Astrocyte of the cerebellum (primary cell): ENCODE measurements at regions not wholly inside any gene's neighbourhood (a gene's known extent, or its start where the extent isn't known, plus 50 kb on each side); places are given as distances from the start of the nearest gene placed in this dataset.

Experiments
- DNase-seq: peaks from one replicate; pipeline ENCODE4 v3.0.0-alpha.2; 2011; ENCODE audit warnings: low read depth
- H3K4me3 ChIP-seq: 2 replicates; pipeline ENCODE4 v1.5.1; 2011; ENCODE audit warnings: mild to moderate bottlenecking, low read depth, low read length, moderate library complexity
- in situ Hi-C: cut with HindIII; loops from 2 replicates; pipeline ENCODE4 v1.10.0; 2017; ENCODE audit warnings: low sequenced_read_pairs
- TF ChIP-seq, protein P1 (sequence below): IDR thresholded peaks from 2 replicates; pipeline ENCODE4 v1.5.1; 2012; ENCODE audit warnings: low read length, low read depth, moderate library complexity, mild to moderate bottlenecking; ENCODE audit errors: missing control alignments

DNA sequence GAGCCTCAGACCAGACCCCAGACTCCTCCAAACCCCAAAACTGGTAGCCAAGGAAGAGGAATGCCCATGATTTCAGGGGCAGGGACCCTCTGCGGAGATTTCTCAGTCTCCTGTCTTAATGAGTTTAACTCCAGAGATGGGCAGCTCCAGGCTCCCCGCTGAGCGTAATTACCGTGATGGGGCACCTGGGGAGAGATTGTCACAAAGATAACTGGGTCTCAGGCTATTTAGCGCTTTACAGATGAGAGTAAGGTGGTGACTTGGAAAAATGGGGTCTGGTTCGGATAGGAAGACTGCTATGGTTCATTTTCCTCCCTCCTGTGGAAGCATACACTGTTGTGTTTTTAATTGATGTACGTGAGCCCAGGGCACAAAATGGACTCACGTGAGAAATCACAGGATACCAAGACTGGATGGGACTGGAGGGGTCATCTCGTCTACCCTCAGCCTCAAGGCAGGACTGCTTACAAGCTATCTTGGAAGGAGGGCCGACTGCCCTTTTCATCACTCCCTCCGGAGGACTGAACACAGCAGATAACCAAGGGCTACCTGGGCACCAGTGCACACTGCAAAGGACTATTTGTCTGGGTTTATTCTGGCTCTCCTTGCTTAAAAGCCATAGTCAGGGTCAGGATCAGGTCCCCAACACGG lies 427.8 kb downstream of the ZNF521 start:
- in situ Hi-C loops, result no loop called here
- TF ChIP-seq, protein P1, sequence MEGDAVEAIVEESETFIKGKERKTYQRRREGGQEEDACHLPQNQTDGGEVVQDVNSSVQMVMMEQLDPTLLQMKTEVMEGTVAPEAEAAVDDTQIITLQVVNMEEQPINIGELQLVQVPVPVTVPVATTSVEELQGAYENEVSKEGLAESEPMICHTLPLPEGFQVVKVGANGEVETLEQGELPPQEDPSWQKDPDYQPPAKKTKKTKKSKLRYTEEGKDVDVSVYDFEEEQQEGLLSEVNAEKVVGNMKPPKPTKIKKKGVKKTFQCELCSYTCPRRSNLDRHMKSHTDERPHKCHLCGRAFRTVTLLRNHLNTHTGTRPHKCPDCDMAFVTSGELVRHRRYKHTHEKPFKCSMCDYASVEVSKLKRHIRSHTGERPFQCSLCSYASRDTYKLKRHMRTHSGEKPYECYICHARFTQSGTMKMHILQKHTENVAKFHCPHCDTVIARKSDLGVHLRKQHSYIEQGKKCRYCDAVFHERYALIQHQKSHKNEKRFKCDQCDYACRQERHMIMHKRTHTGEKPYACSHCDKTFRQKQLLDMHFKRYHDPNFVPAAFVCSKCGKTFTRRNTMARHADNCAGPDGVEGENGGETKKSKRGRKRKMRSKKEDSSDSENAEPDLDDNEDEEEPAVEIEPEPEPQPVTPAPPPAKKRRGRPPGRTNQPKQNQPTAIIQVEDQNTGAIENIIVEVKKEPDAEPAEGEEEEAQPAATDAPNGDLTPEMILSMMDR, result no peak
- no peak overlapping the region for H3K4me3 ChIP-seq
- no peak for DNase-seq

DNA sequence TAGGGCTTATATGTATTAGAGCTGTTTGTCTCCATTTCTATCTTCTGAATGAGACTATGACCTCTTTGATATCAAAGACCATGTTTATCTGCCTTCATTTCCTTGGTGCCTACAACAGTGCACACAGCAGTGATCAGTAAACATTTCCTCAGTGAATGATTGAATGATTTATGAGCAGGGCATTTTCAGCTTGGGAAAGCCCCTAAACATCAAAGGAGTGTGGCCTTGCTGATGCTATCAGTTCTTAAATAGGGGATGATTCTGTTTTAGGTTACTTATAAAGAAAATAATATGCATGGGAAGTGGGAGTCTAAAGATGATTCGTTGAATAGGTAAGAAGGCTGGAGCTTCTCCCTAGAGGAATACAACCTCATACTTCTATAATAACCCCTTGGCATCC lies 425.3 kb downstream of the ZNF521 start:
- in situ Hi-C loops, result no loop called here
- no peak overlapping the region for H3K4me3 ChIP-seq
- no peak for DNase-seq
- TF ChIP-seq, protein P1, result no peak

DNA sequence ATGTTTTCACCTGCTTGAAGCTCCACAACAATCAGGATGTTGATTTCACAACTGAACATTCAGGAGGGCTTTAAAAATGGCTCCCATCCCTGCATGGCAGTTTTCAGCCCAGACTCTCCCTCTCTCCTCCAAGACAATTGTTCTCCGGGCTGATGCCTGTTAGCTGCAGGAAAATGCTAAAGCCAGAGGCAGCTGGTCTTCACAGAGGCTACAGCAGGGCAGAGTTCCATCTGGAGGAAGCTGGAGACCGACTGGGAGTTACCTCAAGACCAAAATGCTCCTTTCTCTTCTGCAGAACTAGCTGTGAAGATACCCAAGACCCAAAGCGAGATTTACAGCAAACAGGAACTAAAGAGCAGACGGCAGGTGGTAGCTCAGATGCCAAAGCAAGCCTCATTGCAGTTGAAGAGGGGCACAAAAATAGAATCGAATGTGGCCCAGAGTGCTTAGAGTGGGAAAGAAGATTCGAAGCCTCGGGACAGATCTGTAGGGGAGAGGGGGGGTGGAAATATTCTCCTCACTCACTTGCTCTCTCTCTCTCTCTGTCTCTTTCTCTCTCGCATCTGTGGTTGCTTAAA lies 423.6 kb downstream of the ZNF521 start:
- DNase-seq, result no peak
- in situ Hi-C loops, result no loop called here
- H3K4me3 ChIP-seq, result no peak overlapping the region
- TF ChIP-seq, protein P1, result no peak

DNA sequence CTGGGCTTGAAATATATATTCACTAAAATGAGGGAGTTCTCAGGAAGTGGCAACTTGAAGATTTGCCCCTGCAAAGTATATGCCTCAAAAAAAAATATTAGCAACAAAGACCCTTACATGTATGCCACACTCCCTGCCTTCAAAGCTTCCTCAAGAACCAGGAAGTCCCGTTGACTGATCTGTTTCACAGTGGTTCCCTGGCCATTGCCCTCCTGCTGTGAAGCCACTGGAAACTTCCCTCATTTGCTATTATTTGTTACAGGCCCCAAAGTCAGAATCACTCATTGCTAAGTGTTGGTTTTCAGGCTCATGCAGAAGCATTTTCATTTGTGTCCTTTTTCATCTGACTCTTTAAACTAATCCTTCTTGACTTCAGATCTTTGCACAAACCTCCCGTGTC lies 421.5 kb downstream of the ZNF521 start:
- in situ Hi-C loops, result no loop called here
- TF ChIP-seq, protein P1, result no peak
- DNase-seq, result no peak
- H3K4me3 ChIP-seq, result no peak overlapping the region

DNA sequence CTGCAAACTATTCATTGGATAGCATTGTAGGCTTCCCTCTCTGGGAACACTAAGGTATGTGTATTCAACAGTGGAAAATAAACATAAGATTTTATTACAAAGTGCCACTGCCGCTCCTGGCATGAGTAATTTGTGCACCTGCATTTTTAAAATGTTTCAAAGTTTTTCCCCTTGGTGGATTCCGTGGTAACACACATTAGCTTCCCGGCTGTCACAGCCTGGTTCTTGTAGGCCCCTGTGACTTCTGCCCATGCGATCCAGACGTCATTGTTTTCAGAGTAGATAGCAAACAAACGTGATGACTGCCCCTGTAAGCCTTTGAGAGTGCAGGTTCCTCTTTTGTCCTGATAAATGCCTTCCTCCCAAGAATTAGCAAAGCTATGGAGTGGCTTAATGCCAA lies 421.0 kb downstream of the ZNF521 start:
- TF ChIP-seq, protein P1, result no peak
- H3K4me3 ChIP-seq, result no peak overlapping the region
- DNase-seq, result no peak
- in situ Hi-C loops, result no loop called here

DNA sequence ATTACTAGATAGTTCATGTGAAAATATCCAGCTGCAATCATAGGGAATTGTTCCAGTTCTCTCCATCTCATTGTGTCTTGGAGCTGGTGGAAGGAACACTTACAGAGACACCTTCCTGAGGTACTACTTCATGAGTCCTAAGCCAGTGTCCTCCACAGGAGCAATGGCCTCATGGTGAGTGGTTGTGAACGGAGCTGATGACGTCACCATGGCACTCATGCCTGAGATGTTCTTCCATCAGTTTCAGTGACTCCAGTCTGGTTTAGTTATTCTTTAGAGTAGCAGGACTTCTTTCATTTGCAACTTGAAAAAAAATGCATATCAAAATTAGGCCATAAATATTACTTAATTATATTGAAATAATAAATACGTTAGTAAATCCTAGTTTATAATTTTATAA lies 418.6 kb downstream of the ZNF521 start:
- TF ChIP-seq, protein P1, result no peak
- in situ Hi-C loops, result no loop called here
- no peak for DNase-seq
- H3K4me3 ChIP-seq, result no peak overlapping the region
